Activated T-helper 1 cell treated with Interleukin-2 at 50 U/mL for 16 hours (primary cell): ENCODE measurements at regions not wholly inside any gene's neighbourhood (a gene's known extent, or its start where the extent isn't known, plus 50 kb on each side); places are given as distances from the start of the nearest gene placed in this dataset.

Experiments used
- DNase-seq: peaks from one replicate; pipeline ENCODE4 v3.0.0-alpha.2; 2020; ENCODE audit warnings: low read depth

DNA sequence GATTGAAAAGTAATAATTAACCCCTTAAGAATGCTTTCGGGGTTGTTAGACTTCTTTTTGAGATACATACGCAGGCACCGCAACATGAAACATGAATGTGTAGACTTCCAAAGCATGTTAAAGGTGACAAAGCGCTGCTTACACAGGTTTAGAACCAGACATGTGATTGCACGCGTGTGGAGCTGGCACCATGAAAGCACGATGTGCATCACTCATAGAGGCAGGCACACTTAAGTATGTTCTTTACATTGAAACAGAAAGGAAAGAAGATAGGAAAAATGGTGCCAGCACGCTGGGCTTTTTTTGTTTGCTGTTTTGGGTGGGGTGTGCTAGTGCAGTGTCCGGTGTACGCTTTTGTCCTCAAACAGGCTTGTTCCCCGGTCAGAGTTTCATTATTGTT, 83.6 kb upstream of the PPARA start:
- DNase-seq: no peak

DNA sequence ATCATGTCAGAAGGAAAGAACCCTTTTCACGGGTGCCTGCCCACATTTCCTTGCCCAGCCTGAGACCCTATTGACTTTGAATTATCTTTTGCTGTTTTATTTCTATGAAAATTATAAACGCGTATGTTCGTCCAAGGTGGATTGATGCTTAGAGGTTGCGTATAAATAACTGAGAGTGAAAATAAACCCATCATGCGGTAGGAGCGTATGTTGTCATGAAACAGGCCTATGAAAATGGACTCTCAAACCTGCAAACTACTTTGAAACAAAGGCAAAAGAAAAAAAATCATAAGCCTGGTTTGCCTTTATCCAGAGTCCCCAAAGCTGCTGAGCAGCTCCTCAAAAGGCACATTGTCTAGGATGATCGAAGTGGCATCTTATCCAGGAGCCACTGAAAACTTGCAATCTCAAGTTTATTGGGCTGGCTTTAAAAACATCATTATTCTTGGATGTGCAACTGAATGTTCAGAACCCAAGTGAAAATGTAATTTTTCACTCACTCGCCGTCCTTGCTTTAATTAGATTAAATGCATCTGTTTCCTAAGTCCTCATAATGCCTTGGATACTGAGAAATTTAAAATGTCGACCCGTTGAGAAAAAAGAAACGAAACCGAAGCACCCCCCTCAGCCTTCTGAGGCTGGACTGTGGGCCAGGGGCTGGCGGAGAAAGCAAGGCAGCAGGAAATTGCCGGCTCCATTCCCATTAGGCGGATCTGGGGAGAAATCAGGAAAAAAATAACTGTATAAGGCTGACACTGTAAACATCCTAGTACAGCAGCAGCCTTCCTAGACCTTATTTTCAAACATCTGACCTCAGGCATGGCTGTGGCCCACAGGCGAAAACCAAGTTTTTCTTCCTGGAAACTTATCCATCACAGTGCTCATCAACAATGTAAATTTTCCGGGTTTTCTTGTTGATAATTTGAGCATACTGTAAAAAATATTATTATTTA, 82.9 kb upstream of the PPARA start:
- DNase-seq: no peak

DNA sequence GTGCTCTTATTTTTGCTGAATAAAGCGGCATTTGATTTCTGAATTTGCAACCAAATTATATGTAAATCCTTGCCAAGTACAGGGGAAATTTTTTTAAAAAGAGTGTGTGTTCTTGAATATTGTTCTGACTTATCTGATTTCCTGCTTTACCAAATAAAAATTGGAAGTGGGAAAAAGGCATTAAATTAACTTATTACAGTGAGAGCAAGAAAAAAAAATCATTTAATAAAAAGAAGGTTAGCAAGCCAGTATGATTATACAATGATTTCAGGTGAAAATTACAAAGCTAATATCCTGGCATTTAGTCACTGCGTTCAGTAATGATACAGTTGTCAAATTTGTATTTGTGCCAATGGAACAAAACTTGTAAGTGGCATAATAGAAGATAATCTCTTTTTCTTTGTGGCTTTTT, 82.1 kb upstream of the PPARA start:
- no peak for DNase-seq

DNA sequence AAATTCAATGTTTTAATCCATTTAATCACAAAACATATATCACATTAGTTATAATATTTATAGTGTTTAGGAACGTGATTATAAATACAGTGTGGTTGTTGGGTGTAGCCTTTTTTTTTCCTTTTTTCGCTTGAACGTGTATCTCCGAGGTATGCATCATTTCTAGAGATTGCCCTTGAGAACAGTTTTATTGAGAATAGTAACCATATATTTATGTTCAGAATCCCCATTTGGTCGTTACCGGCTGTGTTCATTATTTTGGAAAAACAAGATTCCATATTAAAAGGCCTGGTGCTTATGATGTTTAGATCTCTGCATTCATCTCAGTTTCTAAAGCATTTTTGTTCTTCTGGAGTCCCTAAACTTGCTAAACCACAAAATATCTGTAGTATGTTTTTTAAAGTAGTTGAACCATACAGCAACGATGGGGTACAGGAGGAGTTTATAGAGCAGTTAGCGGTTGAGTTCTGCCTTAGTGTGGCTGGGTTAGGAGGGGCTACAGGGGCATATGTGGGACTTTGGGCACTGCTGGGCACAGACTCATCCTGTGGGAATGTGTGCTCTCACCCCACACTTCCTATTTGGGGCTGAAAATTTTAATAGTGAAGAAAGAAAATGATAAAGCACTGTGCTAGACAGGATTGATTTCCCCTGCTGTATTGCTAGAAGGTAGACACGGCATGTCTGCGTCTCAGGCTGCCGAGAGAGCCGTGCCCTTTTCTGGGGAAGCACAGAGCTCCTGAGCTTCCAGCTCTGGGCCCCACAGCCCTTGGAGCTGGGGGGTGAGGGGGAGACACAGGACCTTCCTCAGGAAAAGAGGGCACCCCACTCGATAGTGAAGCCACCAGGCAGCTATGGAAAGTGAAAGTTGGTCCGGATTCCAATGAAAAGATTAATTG, 81.5 kb upstream of the PPARA start:
- no peak for DNase-seq

DNA sequence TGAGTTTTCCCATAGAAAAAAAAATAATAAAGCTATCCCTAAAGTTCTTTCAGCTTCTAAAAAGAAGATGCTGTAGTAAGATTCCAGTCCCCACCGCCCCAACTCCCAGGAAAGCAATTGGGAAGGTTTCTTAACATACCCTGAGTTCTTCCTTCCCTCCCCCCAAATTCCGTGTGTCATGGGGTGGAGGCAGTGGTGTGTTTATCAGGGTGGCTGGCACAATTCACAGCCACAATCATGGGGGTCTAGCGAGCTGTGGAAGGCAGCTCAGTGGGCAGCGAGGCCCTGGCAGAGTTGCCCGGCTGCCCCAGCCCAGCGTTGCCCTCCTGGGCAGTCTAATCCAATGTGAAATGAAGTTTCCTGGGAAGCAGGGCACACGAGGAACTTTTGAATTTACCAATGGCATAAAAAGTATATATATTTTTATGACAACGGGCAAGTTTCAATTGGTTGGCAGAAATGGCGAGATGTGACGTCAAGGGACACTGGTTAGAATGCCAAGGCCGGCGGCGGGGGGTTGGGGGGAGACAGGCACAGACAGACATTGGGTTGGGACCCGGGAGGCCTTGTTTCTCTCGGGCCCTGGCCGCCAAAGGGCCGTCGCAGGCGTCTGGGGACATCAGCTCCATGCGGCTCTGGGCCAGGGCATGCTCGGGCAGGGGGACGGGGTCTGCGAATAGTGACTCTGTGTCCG, 80.7 kb upstream of the PPARA start:
- DNase-seq: no peak

DNA sequence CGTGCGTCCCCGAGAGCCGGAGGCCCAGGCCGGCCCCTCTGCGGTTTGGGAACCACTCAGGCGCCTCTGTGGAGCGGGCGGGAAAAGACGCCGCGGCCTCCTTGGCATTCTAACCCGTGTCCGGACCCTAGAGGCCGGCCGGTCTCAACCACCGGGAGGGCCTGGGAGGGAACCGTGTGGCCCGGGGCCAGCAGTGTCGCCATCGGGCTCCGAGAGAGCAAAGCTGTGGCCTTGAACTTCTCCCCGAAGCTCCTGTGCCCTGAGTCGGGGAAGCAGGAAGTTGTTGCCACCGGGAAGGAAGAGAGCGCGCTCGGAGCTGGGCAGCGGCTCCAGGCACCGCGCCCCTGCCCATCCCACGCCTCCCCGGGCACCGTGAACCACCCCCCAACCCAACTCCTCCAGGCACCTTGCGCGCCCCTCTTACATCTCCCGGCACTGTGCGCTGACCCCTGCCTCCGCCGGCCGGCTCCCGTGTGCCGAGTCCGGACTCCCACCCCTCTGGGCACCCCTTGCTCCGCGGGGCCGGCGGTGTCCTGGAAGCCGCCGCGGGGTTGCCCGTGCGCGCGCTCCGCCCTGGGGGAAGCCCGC, 80.0 kb upstream of the PPARA start:
- DNase-seq: no peak

DNA sequence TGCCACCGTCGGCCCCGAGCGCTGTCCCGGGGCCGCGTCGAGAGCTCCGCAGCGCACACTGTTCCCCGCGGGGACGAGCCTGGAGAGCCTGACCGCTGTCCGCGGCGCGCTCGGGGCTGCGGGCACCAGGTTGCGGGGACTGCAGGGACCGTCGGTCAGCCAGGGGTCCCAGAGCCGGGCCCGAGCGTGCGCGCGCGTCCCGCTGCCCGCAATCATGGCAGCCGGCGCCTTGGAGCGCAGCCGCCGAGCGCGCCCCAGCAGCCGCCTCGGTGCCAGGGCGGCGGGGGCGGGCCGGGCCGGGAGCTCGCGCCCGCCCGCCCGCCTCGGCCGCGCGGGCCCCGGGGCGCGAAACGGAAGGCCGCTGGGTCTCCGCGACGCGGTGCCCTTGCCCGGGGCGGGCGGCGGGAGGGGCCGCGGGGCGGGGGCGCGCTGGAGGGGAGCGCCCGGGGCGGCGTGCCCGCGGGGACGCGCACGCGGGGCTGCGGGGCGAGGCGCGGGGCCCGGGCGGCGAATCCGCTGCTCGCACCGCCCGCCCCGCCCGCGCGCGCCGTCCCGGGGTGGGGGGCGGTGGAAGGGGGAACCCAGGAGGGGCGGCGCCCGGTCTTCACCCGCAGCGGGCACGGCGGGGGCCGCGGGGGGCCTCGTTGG, 79.4 kb upstream of the PPARA start:
- DNase-seq: no peak

DNA sequence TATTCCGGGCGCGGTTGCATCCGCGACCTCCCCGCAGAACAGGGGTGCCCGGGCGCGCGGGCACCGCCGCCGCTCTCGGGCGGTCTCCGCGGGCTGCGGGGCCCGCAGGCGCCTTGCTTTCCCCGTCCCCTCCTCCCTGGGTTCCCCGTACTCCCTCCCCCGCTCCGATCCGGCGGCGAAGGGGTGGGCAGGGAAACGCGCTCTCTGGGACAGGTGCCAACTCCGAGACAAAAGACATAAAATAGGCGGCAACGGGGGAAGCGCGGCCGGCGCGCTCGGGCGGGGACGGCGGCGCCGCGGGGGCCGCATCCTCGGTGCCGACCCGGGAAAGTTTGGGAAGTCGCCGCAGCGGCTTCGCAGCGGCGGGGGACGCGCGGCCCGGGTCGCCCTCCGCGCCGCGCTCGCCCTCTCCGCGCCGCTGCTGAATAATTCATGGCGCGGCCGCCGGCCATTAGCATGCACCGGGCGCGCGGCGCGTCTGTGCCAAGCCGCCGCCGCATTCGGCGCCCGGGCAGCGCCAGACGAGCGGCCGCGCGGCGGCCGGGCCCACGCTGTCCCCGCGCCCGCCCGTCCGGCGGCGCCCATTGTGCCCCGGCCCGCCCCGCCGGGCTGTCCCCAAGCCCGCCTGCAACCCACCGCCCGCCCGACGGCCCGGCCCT, 78.7 kb upstream of the PPARA start:
- DNase-seq: no peak

DNA sequence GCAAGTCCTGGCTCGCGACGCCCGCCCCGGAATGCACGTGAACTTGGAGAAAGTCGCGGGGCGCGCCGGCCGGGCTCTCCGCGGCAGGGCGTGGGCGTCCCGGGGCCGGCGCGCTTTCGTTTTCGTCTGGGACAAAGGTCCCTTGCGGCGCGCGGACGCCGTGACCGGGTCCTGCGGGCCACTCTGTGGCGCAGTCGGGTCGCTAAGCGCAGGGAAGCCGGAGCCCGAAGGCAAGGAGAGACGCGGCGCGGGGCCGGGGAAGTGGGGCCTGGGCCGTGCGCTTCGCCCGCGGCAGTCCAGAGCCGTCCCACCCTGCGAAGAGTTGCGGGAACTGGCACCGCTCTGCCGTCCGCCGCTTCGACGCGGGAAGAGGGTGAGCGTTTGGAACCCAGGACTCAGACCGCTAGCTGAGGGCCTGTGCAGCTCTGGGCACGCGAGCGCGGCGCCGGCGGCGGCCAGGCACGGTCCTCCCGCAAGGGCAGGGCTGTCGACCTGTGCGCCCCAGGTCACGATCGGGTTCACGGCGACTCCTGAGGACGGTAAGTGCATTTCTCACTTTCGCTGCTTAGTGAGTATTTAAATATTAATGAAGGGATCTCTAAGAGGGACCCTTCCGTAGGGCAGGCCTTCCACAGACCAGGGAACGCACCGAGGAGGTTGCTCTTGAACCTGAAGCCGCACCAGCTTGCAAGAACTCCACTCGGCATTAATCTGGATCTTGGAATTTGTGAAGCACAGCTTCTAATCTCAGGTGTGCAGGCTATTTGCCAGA, 78.0 kb upstream of the PPARA start:
- no peak for DNase-seq

DNA sequence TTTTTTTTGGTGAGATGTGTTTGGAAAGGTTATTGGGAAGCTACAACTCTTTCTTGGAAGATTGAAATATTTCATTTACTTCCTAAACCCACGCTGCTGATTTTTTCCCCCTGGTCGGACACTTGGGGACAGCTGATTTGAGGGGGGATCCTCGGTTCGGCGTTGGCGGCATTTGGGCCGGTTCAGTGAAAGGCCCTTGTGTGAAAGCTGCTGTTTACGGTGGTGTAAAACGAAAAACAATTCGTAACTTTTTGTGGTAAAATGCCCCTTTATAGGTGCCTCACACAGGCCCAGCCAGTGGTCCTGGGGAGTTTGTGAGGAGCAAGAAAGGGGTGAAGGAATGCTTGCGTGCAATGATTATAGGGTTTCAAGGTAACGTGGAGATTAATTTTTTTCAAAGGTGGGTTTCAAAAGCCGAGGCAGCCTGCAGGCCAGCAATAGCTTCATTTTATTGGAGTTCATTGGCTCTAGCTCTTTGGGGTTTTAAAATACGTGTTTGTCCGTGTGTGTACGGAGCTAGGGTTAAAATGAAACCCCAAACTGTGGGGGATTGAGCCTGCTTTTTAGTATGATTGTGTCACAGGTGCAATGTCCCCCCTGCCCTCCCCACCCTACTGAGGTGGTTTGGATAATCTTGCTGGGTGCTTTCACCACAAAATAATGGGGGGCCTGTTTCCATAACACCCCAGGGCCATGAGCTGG, 77.2 kb upstream of the PPARA start:
- no peak for DNase-seq

DNA sequence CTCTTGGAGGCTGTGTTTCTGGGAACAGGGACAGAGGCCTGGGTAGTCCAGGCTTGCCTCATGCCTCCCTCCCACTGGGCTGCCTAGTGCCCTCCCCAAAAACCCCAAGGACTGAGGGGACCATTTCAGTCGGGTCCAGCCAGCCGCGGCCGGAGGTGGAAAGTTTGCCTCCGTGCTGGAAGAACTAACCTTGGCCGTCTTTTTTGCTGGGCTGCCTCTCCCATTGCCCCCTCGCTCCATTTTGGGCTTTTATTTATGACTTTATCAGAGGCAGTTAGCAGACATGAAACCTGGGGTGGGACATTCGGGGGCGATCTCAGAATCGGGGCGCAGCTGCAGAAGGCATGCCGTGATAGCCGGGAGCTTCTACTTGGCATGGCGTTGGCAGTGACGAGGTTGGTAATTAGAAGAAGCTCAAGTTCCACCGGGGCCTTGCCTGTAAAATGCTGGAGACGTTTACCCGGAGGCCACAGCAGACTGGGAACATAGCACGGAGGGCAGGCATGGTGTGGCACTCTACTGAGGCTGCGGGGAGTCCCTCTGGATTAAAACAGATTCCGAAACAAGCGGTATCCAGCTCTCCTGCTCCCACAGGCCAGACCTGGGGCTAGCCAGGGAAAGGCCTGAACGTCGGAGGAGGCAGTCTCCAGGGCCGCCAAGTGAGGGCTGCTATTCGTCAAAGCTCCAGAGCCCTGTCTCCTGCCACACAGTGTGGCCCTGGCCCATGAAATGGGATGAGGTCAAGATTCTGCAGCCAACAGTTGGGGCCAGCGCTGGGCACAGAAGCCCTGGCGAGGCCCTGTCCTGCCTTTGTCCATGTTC, 76.4 kb upstream of the PPARA start:
- no peak for DNase-seq

DNA sequence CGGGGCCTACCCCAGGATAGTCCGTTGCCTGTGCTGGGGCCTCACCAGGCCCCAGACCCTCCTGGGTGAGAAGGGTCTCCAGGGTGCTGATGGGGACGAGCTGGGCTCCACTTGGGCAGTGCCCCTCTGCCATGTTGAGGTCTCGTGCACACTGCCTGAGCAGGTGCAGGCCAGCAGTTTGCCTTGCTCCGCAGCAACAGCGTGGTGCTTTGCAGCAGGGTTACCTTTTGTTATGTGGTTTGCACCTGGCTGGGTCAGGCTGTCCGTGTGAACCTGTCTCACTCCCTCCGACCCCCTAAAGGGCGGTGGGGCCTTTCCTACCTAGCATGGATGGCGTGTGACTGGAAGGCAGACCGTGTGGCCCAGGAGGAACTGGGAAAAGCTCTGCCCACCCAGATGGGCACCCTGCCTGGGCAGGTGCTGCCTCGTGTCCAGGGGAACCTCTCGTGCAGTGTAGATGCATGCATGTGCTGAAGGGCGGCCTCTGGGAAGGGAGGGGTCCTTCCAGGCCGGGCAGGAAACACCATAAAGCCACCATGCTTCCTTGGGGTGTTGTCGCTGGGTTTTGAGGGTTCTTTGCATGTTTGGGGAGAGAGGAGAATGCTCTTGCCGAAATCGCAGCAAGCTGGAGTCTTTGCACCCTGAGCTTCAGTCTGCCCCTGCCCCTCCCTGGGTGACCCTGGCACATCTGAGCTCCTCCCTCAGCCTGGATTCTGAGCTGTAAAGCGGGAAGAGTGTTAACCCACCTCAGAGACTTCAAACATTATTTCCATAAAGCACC, 75.4 kb upstream of the PPARA start:
- DNase-seq: no peak

DNA sequence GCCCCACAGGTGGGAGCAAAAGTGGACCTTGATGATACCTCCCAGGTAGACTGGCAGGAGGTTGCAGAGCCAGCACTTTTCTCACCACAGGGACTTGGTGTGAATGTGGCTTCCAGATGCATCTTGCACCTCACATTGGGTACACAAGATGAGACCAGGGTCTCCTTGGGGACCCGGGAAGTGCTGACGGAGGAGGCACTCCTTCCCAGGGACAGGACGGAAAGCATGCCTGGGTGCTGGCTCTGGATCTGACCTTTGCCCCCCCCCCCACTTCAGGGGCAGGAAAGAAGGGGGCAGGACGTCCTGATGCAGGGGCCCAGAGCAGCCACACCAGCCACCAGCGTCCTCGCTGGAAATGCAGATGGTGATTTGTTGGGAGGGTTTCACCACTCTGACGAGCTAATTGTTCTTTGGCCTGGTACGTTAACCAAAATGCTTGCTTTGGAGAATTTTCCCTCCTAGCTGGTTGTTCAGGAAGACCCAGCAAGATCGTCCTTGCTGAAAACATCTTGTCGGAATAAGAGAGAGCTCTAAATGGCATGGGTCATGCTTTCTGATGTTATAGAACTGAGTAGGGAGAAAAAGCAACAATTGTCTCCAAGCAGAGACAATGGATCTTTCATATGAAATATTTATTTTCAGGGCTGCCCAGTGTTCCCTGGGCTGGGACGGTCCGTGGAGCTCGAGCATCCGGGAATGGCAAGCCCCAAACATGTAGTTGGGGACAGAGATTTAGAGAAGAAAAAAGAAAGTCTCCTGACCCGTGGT, 74.4 kb upstream of the PPARA start:
- DNase-seq: no peak

DNA sequence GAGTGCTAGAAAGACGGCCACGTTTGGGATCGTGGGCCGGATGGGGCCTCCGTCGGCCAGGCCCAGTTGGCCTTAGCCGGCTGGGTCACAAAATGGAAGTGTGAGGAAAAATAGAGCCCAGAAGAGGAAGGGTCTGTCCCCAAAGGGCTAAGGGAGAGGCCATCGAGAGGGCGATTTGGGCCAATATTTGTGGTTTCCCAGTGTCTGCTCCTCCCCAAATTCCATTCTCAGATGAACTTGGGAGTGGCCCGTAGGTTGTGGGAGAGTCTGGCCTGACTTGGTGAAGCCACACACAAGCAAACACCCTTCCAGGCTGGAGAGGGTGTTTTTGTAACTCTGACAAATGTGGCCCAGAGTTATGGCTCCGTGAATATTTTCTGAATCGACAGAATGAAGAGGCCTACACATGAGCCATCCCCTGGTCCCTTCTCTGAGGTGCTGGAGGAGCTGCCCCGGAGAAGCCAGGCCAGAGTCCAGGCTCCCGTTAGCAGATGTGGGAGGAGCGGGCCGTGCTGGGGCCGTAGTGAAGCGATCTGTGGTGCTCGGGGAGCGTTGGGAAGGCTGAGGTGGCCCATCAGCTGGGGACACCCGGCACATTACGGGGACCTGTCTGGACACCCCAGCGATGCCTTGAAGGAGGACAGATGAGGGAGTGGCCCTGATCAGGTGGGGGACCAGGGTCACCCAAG, 73.5 kb upstream of the PPARA start:
- no peak for DNase-seq

DNA sequence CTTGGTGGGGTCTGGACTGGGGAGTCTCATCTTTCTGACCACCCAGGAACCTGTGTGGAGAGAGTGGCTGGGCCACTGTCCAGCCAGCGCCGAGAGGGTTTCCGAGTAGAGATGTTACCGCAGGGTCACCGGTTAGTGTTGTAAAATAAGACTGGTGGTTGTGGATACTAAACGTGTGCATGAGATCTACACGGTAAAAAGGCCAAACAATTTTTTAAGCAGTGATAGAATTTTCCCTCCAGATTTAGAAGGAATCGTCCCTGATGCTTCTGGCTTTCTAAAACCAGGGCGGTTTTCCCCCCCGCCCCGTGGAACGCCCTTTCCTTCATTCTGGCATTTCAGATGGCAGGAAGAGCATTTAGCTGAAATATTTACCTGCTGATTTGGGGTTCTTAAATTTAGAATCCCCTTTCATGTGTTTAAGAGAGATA, 72.6 kb upstream of the PPARA start:
- no peak for DNase-seq
